ENCODE measurements at regions not wholly inside any gene's neighbourhood (a gene's known extent, or its start where the extent isn't known, plus 50 kb on each side); places are given as distances from the start of the nearest gene placed in this dataset.
"Not testable (repeated sequence)": the region's sequence is repeated elsewhere in the genome, so short reads cannot be mapped to it uniquely, and the experiment has no call there.

GRCh38 chr12:91461061-91461460 is 278.4 kb upstream of the DCN start:
- no peaks in the 10 kb centered on the region for H3K27me3 ChIP-seq
- H3K27ac ChIP-seq = no peak overlapping the region
- H3K9me3 ChIP-seq = no peaks in the 10 kb centered on the region
- H3K36me3 ChIP-seq = no peaks in the 10 kb centered on the region
- DNase-seq (ENCODE audit: extremely low spot score in 2 of 2) = no peak
- no peak overlapping the region for H3K4me3 ChIP-seq
- intact Hi-C loops (cut with DNase I) = no loop called here
- H3K4me1 ChIP-seq = no peaks in the 10 kb centered on the region
- TF ChIP-seq POLR2AphosphoS5 (IDR thresholded peaks at IDR 0.05; ENCODE audit: insufficient read depth in 1 of 2, low read depth in 1 of 2) (no peak), POLR2A (IDR thresholded peaks at IDR 0.05) (no peak), CTCF (IDR thresholded peaks at IDR 0.05) (no peak)

- Histone ChIP-seq H3K36me3 (no peaks in the 10 kb centered on the region), H3K27ac (no peak overlapping the region), H3K9me3 (no peaks in the 10 kb centered on the region), H3K27me3 (no peaks in the 10 kb centered on the region), H3K4me3 (no peak overlapping the region), H3K4me1 (no peaks in the 10 kb centered on the region)
- TF ChIP-seq POLR2AphosphoS5 (IDR thresholded peaks at IDR 0.05; ENCODE audit: insufficient read depth in 1 of 2, low read depth in 1 of 2) = no peak
- TF ChIP-seq POLR2A (IDR thresholded peaks at IDR 0.05) = no peak
- no peak for TF ChIP-seq CTCF (IDR thresholded peaks at IDR 0.05)
- intact Hi-C loops (cut with DNase I) = no loop called here
- DNase-seq (ENCODE audit: extremely low spot score in 2 of 2) = no peak
Observed at GRCh38 chr12:91460469-91460868, 277.9 kb upstream of the DCN start.

- intact Hi-C loops (cut with DNase I) = no loop called here
- Histone ChIP-seq H3K27ac (no peak overlapping the region), H3K27me3 (no peaks in the 10 kb centered on the region), H3K36me3 (no peaks in the 10 kb centered on the region), H3K9me3 (no peaks in the 10 kb centered on the region), H3K4me1 (no peaks in the 10 kb centered on the region), H3K4me3 (no peak overlapping the region)
- no peak for DNase-seq (ENCODE audit: extremely low spot score in 2 of 2)
- TF ChIP-seq POLR2AphosphoS5 (IDR thresholded peaks at IDR 0.05; ENCODE audit: insufficient read depth in 1 of 2, low read depth in 1 of 2) (no peak), POLR2A (IDR thresholded peaks at IDR 0.05) (no peak), CTCF (IDR thresholded peaks at IDR 0.05) (no peak)
Observed at GRCh38 chr12:91455321-91455720, 272.7 kb upstream of the DCN start.

GRCh38 chr12:91454179-91454578 is 271.6 kb upstream of the DCN start:
- no peaks in the 10 kb centered on the region for H3K27me3 ChIP-seq
- no peaks in the 10 kb centered on the region for H3K9me3 ChIP-seq
- H3K27ac ChIP-seq = no peak overlapping the region
- no peak for DNase-seq (ENCODE audit: extremely low spot score in 2 of 2)
- TF ChIP-seq POLR2AphosphoS5 (IDR thresholded peaks at IDR 0.05; ENCODE audit: insufficient read depth in 1 of 2, low read depth in 1 of 2) = no peak
- no peak for TF ChIP-seq POLR2A (IDR thresholded peaks at IDR 0.05)
- no peak for TF ChIP-seq CTCF (IDR thresholded peaks at IDR 0.05)
- no peaks in the 10 kb centered on the region for H3K36me3 ChIP-seq
- intact Hi-C loops (cut with DNase I) = no loop called here
- H3K4me3 ChIP-seq = no peak overlapping the region
- H3K4me1 ChIP-seq = no peaks in the 10 kb centered on the region

GRCh38 chr12:91452464-91452863 is 269.8 kb upstream of the DCN start:
- intact Hi-C loops (cut with DNase I); H3K36me3 ChIP-seq; H3K9me3 ChIP-seq; DNase-seq (ENCODE audit: extremely low spot score in 2 of 2); H3K4me1 ChIP-seq; H3K27ac ChIP-seq; H3K4me3 ChIP-seq; H3K27me3 ChIP-seq: not testable (repeated sequence)
